Activated CD8-positive, alpha-beta T cell treated with anti-CD3 and anti-CD28 coated beads for 36 hours (primary cell): ENCODE measurements at regions not wholly inside any gene's neighbourhood (a gene's known extent, or its start where the extent isn't known, plus 50 kb on each side); places are given as distances from the start of the nearest gene placed in this dataset.

Experiments
- ATAC-seq: fragments of 200-7000 bp; cut with Tn5 transposase; one replicate; pipeline ENCODE4 v1.10.0; 2021; ENCODE audit warnings: mild to moderate bottlenecking, moderate library complexity
- CTCF ChIA-PET: fragments of 350-600 bp; sonication (Branson Sonifier 250); formaldehyde crosslinking; loops from one replicate; lab custom pipeline; 2021; ENCODE audit warnings: antibody characterized with exemption; lab: Charles Lee
- POLR2A ChIA-PET: fragments of 350-600 bp; sonication (Branson Sonifier 250); formaldehyde crosslinking; loops from one replicate; lab custom pipeline; 2021; ENCODE audit warnings: antibody characterized with exemption; lab: Charles Lee
- DNase-seq: peaks from one replicate; pipeline ENCODE4 v3.0.0-alpha.2; 2020
- H3K27ac Mint-ChIP-seq: one replicate; pipeline ENCODE4 v1.8.0; 2021; ENCODE audit warnings: mild to moderate bottlenecking, mixed read lengths
- H3K27me3 Mint-ChIP-seq: one replicate; pipeline ENCODE4 v1.8.0; 2021; ENCODE audit warnings: mixed read lengths
- H3K36me3 Mint-ChIP-seq: one replicate; pipeline ENCODE4 v1.8.0; 2021; ENCODE audit warnings: low read depth, mixed read lengths
- H3K4me1 Mint-ChIP-seq: one replicate; pipeline ENCODE4 v1.8.0; 2021; ENCODE audit warnings: low read depth, mixed read lengths
- H3K4me3 Mint-ChIP-seq: one replicate; pipeline ENCODE4 v1.8.0; 2021; ENCODE audit warnings: mild to moderate bottlenecking, moderate library complexity, mixed read lengths
- H3K9me3 Mint-ChIP-seq: one replicate; pipeline ENCODE4 v1.8.0; 2021; ENCODE audit warnings: mixed read lengths
- CTCF ChIP-seq: fragments of 200-600 bp; IDR thresholded peaks from one replicate; pipeline ENCODE4 v1.8.0; 2022; ENCODE audit warnings: antibody characterized with exemption, mild to moderate bottlenecking
- intact Hi-C: fragments of 100-400 bp; cut with micrococcal nuclease; formaldehyde crosslinking; loops from one replicate; pipeline ENCODE4 v1.10.0; 2022

GRCh38 chr6:43869792-43870659 is 100.0 kb downstream of the VEGFA start:
- ChIA-PET CTCF (no interaction called here), POLR2A (interaction anchor here (0.8 kb wide), 1 partner anchor 14 kb away, joined by 3 read pairs; no protein-coding TSS in a partner anchor)
- Mint-ChIP-seq H3K27me3 (peaks cover 1% of the 10 kb centered on the region), H3K9me3 (no peaks in the 10 kb centered on the region), H3K36me3 (no peaks in the 10 kb centered on the region), H3K27ac (no peak overlapping the region), H3K4me1 (no peaks in the 10 kb centered on the region), H3K4me3 (no peak overlapping the region)
- intact Hi-C loops, result no loop called here
- ATAC-seq (no peak), DNase-seq (no peak)
- TF ChIP-seq CTCF, result no peak

- H3K27me3 Mint-ChIP-seq, result peaks cover 1% of the 10 kb centered on the region
- H3K9me3 Mint-ChIP-seq, result no peaks in the 10 kb centered on the region
- POLR2A ChIA-PET, result interaction anchor here (0.8 kb wide), 1 partner anchor 15 kb away, joined by 3 read pairs; no protein-coding TSS in a partner anchor
- DNase-seq (no peak), ATAC-seq (no peak)
- no peaks in the 10 kb centered on the region for H3K4me1 Mint-ChIP-seq
- CTCF ChIA-PET, result no interaction called here
- no peaks in the 10 kb centered on the region for H3K36me3 Mint-ChIP-seq
- intact Hi-C loops, result no loop called here
- H3K27ac Mint-ChIP-seq, result no peak overlapping the region
- no peak overlapping the region for H3K4me3 Mint-ChIP-seq
- no peak for TF ChIP-seq CTCF
Observed at GRCh38 chr6:43869079-43869710, 99.2 kb downstream of the VEGFA start.

- H3K4me3 Mint-ChIP-seq, result no peak overlapping the region
- ChIA-PET POLR2A (no interaction called here), CTCF (no interaction called here)
- intact Hi-C loops, result no loop called here
- ATAC-seq (no peak), DNase-seq (no peak)
- no peaks in the 10 kb centered on the region for H3K4me1 Mint-ChIP-seq
- no peak for TF ChIP-seq CTCF
- H3K36me3 Mint-ChIP-seq, result no peaks in the 10 kb centered on the region
- H3K9me3 Mint-ChIP-seq, result no peaks in the 10 kb centered on the region
- H3K27me3 Mint-ChIP-seq, result peaks cover 1% of the 10 kb centered on the region
- H3K27ac Mint-ChIP-seq, result no peak overlapping the region
Observed at GRCh38 chr6:43868467-43868866, 98.5 kb downstream of the VEGFA start.

GRCh38 chr6:43867996-43868395 is 98.0 kb downstream of the VEGFA start:
- TF ChIP-seq CTCF, result no peak
- Mint-ChIP-seq H3K9me3 (no peaks in the 10 kb centered on the region), H3K4me1 (no peaks in the 10 kb centered on the region), H3K27me3 (peaks cover 1% of the 10 kb centered on the region), H3K36me3 (no peaks in the 10 kb centered on the region), H3K4me3 (no peak overlapping the region), H3K27ac (no peak overlapping the region)
- DNase-seq (no peak), ATAC-seq (no peak)
- intact Hi-C loops, result no loop called here
- ChIA-PET POLR2A (no interaction called here), CTCF (no interaction called here)

GRCh38 chr6:43867246-43867645 is 97.2 kb downstream of the VEGFA start:
- DNase-seq (no peak), ATAC-seq (no peak)
- intact Hi-C loops, result no loop called here
- no peaks in the 10 kb centered on the region for H3K36me3 Mint-ChIP-seq
- CTCF ChIA-PET, result no interaction called here
- H3K27ac Mint-ChIP-seq, result no peak overlapping the region
- TF ChIP-seq CTCF, result no peak
- H3K27me3 Mint-ChIP-seq, result peaks cover 1% of the 10 kb centered on the region
- no peaks in the 10 kb centered on the region for H3K9me3 Mint-ChIP-seq
- H3K4me1 Mint-ChIP-seq, result no peaks in the 10 kb centered on the region
- POLR2A ChIA-PET, result no interaction called here
- no peak overlapping the region for H3K4me3 Mint-ChIP-seq
